Trophoblast cell (in vitro differentiated cells and primary cell): ENCODE measurements at regions not wholly inside any gene's neighbourhood (a gene's known extent, or its start where the extent isn't known, plus 50 kb on each side); places are given as distances from the start of the nearest gene placed in this dataset.
"Not testable (repeated sequence)": the region's sequence is repeated elsewhere in the genome, so short reads cannot be mapped to it uniquely, and the experiment has no call there.

Experiments used
- DNase-seq, 2 donors: peaks; one replicate each; pipeline ENCODE4 v3.0.0-alpha.2; 2016
- H2AFZ ChIP-seq: 2 replicates; pipeline ENCODE4 v1.6.1; 2013; ENCODE audit warnings: low read length, moderate library complexity, mild to moderate bottlenecking; ENCODE audit not compliant: insufficient read depth, poor library complexity
- H2AK5ac ChIP-seq: 2 replicates; pipeline ENCODE4 v1.6.1; 2013; ENCODE audit warnings: mild to moderate bottlenecking, low read length
- H2BK120ac ChIP-seq: 2 replicates; pipeline ENCODE4 v1.6.1; 2013; ENCODE audit warnings: low read length, mild to moderate bottlenecking, moderate library complexity; ENCODE audit not compliant: insufficient read depth, poor library complexity
- H2BK12ac ChIP-seq: 2 replicates; pipeline ENCODE4 v1.6.1; 2013; ENCODE audit warnings: mild to moderate bottlenecking, low read length, moderate library complexity
- H2BK5ac ChIP-seq: 2 replicates; pipeline ENCODE4 v1.6.1; 2013; ENCODE audit warnings: low read length, low read depth, moderate library complexity, mild to moderate bottlenecking; ENCODE audit not compliant: poor library complexity
- H3K14ac ChIP-seq: 2 replicates; pipeline ENCODE4 v1.6.1; 2013; ENCODE audit warnings: mild to moderate bottlenecking, low read length
- H3K18ac ChIP-seq: 2 replicates; pipeline ENCODE4 v1.6.1; 2013; ENCODE audit warnings: mild to moderate bottlenecking, low read length
- H3K23ac ChIP-seq: 2 replicates; pipeline ENCODE4 v1.6.1; 2013; ENCODE audit warnings: low read length
- H3K27ac ChIP-seq: 2 replicates; pipeline ENCODE4 v1.5.1; 2013; ENCODE audit warnings: low read depth, mild to moderate bottlenecking, inconsistent platforms, low read length, moderate library complexity
- H3K27me3 ChIP-seq: 2 replicates; pipeline ENCODE4 v1.6.1; 2013; ENCODE audit warnings: inconsistent platforms, mild to moderate bottlenecking, low read length, moderate library complexity; ENCODE audit not compliant: insufficient read depth
- H3K36me3 ChIP-seq, 2 experiments: 1 replicate in 1 of 2; 2 replicates in 1 of 2; pipeline ENCODE4 v1.6.1; 2013; ENCODE audit warnings: low read length in 2 of 2, mild to moderate bottlenecking in 2 of 2, moderate library complexity in 1 of 2; ENCODE audit not compliant: insufficient read depth in 2 of 2, control insufficient read depth in 1 of 2
- H3K4ac ChIP-seq: 2 replicates; pipeline ENCODE4 v1.6.1; 2013; ENCODE audit warnings: low read depth, mild to moderate bottlenecking, low read length, moderate library complexity
- H3K4me1 ChIP-seq, 2 experiments: 1 replicate in 1 of 2; 2 replicates in 1 of 2; pipeline ENCODE4 v1.6.1; 2013; ENCODE audit warnings: low read length in 2 of 2, mild to moderate bottlenecking in 2 of 2, moderate library complexity in 1 of 2; ENCODE audit not compliant: insufficient read depth in 2 of 2, control insufficient read depth in 1 of 2
- H3K4me2 ChIP-seq: 2 replicates; pipeline ENCODE4 v1.6.1; 2013; ENCODE audit warnings: inconsistent platforms, mild to moderate bottlenecking, low read length, moderate library complexity
- H3K4me3 ChIP-seq: 2 replicates; pipeline ENCODE4 v1.5.1; 2013; ENCODE audit warnings: mild to moderate bottlenecking, low read depth, low read length, inconsistent platforms
- H3K79me1 ChIP-seq: one replicate; pipeline ENCODE4 v1.6.1; 2013; ENCODE audit warnings: low read length
- H3K79me2 ChIP-seq: 2 replicates; pipeline ENCODE4 v1.6.1; 2013; ENCODE audit warnings: low read length, mild to moderate bottlenecking; ENCODE audit not compliant: control insufficient read depth, insufficient read depth, poor library complexity
- H3K9ac ChIP-seq: 2 replicates; pipeline ENCODE4 v1.6.1; 2013; ENCODE audit warnings: mild to moderate bottlenecking, low read length
- H3K9me3 ChIP-seq: 2 replicates; pipeline ENCODE4 v1.6.1; 2013; ENCODE audit warnings: low read depth, mild to moderate bottlenecking, control low read depth, inconsistent platforms, low read length; ENCODE audit not compliant: insufficient read depth
- H4K12ac ChIP-seq: 2 replicates; pipeline ENCODE4 v1.6.1; 2013; ENCODE audit warnings: low read depth, mild to moderate bottlenecking, low read length, moderate library complexity
- H4K8ac ChIP-seq: 2 replicates; pipeline ENCODE4 v1.6.1; 2013; ENCODE audit warnings: low read depth, mild to moderate bottlenecking, low read length, moderate library complexity
- H4K91ac ChIP-seq: one replicate; pipeline ENCODE4 v1.6.1; 2013; ENCODE audit warnings: low read depth, mild to moderate bottlenecking, low read length, moderate library complexity
- WGBS: extraction: QIAGEN DNeasy Blood & Tissue Kit; methylation state at CpG from one replicate; pipeline ENCODE4 v1.1.7; 2013; ENCODE audit warnings: missing lambda C conversion rate; ENCODE audit not compliant: insufficient read length, insufficient coverage; ENCODE audit errors: extremely low coverage; 5-methylcytosine and 5-hydroxymethylcytosine counted together

DNA sequence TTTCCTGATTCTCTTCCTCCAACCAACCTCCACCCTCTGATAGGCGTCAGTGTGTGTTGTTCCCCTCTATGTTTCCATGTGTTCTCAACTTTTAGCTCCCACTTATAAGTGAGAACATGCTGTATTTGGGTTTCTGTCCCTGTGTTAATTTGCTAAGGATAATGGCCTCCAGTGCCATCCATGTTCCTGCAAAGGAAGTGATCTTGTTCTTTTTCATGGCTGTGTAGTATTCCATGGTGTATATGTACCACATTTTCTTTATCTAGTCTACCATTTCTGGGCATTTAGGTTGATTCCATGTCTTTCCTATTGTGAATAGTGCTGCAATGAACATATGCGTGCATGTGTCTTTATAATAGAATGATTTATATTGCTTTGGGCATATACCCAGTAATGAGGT, 107.1 kb upstream of the CPHXL start:
- H3K27ac ChIP-seq, H3K79me1 ChIP-seq, H3K79me2 ChIP-seq, H3K14ac ChIP-seq, H3K27me3 ChIP-seq, H2AFZ ChIP-seq, H3K36me3 ChIP-seq, H3K23ac ChIP-seq, H3K4me3 ChIP-seq, DNase-seq, H3K9me3 ChIP-seq, H3K18ac ChIP-seq, H2BK120ac ChIP-seq, H3K4ac ChIP-seq, H3K9ac ChIP-seq, H4K8ac ChIP-seq, H4K12ac ChIP-seq, H2BK12ac ChIP-seq, H3K4me2 ChIP-seq, H2AK5ac ChIP-seq, H3K4me1 ChIP-seq, H4K91ac ChIP-seq, H2BK5ac ChIP-seq: not testable (repeated sequence)
- no CpG with 5 or more reads among the region's 2 CpGs for WGBS

DNA sequence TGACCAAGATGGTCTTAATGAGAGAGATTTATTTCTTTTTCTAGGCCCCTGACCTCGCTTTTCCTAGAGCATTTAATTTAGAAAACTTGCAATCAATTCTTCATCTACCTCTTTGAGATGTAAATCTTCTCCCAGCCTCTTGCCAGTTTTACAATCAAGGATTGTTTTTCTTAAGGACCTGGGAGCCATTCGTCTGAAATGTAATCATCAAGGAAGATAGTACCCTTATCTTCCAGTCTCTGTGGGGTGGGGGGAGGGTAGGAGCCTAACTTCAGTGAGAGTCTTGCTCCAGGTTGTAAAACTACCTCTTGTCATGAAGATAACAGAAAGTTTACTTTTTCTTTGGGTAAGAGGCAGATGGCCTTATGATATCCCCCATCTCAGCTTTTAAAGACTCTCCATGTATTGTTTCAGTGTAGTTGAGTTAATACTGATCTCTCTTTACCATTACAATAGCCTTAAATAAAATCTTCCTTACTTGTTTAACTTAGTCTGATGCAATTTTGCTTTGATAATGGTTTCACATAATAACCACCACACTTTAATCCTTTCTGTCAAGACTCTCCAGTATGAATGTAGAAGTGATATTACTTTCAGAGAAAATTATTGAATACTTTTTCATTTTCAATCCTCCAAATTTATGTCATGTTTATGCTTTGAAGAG, 110.2 kb upstream of the CPHXL start:
- no peaks in the 10 kb centered on the region for H3K36me3 ChIP-seq
- no peak for DNase-seq
- no peaks in the 10 kb centered on the region for H3K9me3 ChIP-seq
- H2AFZ ChIP-seq = no peak overlapping the region
- H3K4me2 ChIP-seq = no peak overlapping the region
- H3K27me3 ChIP-seq = no peaks in the 10 kb centered on the region
- no peak overlapping the region for H2BK12ac ChIP-seq
- H3K4me1 ChIP-seq = no peaks in the 10 kb centered on the region
- no peak overlapping the region for H2BK120ac ChIP-seq
- H4K91ac ChIP-seq = no peak overlapping the region
- no peak overlapping the region for H3K4ac ChIP-seq
- H3K18ac ChIP-seq = no peak overlapping the region
- no peak overlapping the region for H3K4me3 ChIP-seq
- H3K23ac ChIP-seq = no peak overlapping the region
- no peak overlapping the region for H2AK5ac ChIP-seq
- H2BK5ac ChIP-seq = no peak overlapping the region
- H4K12ac ChIP-seq = no peak overlapping the region
- no peak overlapping the region for H3K27ac ChIP-seq
- no peaks in the 10 kb centered on the region for H3K79me1 ChIP-seq
- H4K8ac ChIP-seq = no peak overlapping the region
- no CpG with 5 or more reads among the region's 2 CpGs for WGBS
- H3K9ac ChIP-seq = no peak overlapping the region
- H3K79me2 ChIP-seq = no peaks in the 10 kb centered on the region
- H3K14ac ChIP-seq = no peak overlapping the region

DNA sequence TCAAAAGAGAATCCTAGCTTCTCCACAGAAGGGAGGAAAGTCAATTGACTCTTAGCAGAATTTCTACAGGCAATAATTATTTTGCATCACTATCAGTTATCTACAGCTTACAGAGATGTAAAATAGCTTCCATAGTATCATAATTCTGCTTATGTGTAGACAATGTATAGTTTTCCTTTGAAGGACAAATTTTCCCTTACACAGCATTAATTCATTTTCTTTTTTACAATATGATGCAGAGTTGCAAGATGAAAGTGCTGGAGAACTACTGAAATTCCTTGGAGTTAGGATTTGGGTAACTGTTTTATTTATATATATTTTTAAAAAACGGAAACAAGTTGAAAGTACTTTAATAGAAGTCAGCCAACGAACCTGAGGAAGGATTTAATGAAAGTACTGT, 111.0 kb upstream of the CPHXL start:
- H2BK120ac ChIP-seq = no peak overlapping the region
- no peak overlapping the region for H3K14ac ChIP-seq
- no peak overlapping the region for H3K23ac ChIP-seq
- H2BK5ac ChIP-seq = no peak overlapping the region
- H3K4ac ChIP-seq = no peak overlapping the region
- no peak overlapping the region for H3K9ac ChIP-seq
- H2AFZ ChIP-seq = no peak overlapping the region
- no peaks in the 10 kb centered on the region for H3K79me1 ChIP-seq
- H3K4me3 ChIP-seq = no peak overlapping the region
- no peak overlapping the region for H2BK12ac ChIP-seq
- no peaks in the 10 kb centered on the region for H3K27me3 ChIP-seq
- no peak overlapping the region for H3K4me2 ChIP-seq
- H3K79me2 ChIP-seq = no peaks in the 10 kb centered on the region
- DNase-seq = no peak
- no peaks in the 10 kb centered on the region for H3K4me1 ChIP-seq
- no peak overlapping the region for H2AK5ac ChIP-seq
- H3K18ac ChIP-seq = no peak overlapping the region
- H3K9me3 ChIP-seq = no peaks in the 10 kb centered on the region
- H4K12ac ChIP-seq = no peak overlapping the region
- H4K91ac ChIP-seq = no peak overlapping the region
- no peak overlapping the region for H3K27ac ChIP-seq
- WGBS = no CpG with 5 or more reads among the region's 2 CpGs
- no peaks in the 10 kb centered on the region for H3K36me3 ChIP-seq
- H4K8ac ChIP-seq = no peak overlapping the region

DNA sequence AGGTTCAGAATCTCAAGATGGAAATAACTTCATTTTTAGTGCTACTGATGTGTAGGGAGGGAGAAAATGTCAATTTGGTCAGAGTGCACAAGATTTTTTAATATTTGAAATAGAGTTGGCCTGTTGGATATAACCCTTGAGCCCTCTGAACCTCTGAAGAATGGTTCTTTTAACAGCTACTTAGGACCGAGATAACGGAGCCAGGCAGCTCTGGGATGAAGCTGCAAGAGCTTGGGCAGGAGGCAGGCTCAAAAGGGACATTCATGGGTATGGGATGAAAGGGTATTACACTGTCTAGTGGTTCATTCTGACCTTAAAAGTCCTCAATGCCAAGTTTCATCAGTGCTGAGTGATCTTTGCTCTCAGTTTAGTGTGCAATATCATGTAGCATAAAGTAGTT, 111.4 kb upstream of the CPHXL start:
- no peak overlapping the region for H4K8ac ChIP-seq
- H2BK12ac ChIP-seq = no peak overlapping the region
- H3K79me2 ChIP-seq = no peaks in the 10 kb centered on the region
- WGBS = no CpG with 5 or more reads among the region's 2 CpGs
- no peaks in the 10 kb centered on the region for H3K9me3 ChIP-seq
- no peak overlapping the region for H3K27ac ChIP-seq
- H2BK5ac ChIP-seq = no peak overlapping the region
- H3K36me3 ChIP-seq = no peaks in the 10 kb centered on the region
- no peak overlapping the region for H3K14ac ChIP-seq
- H3K23ac ChIP-seq = no peak overlapping the region
- H2AK5ac ChIP-seq = no peak overlapping the region
- H3K4me3 ChIP-seq = no peak overlapping the region
- no peak overlapping the region for H4K12ac ChIP-seq
- H3K4me1 ChIP-seq = no peaks in the 10 kb centered on the region
- no peak overlapping the region for H3K18ac ChIP-seq
- no peak overlapping the region for H2AFZ ChIP-seq
- H3K79me1 ChIP-seq = no peaks in the 10 kb centered on the region
- H3K27me3 ChIP-seq = no peaks in the 10 kb centered on the region
- no peak overlapping the region for H2BK120ac ChIP-seq
- H3K9ac ChIP-seq = no peak overlapping the region
- no peak overlapping the region for H3K4me2 ChIP-seq
- no peak for DNase-seq
- H3K4ac ChIP-seq = no peak overlapping the region
- no peak overlapping the region for H4K91ac ChIP-seq
